GM23338 (cell line): ENCODE measurements at regions not wholly inside any gene's neighbourhood (a gene's known extent, or its start where the extent isn't known, plus 50 kb on each side); places are given as distances from the start of the nearest gene placed in this dataset.

Source experiments
- CREB1 ChIP-seq: fragments of 250-450 bp; sonication (Bioruptor Pico); IDR thresholded peaks from 2 replicates; pipeline ENCODE4 v1.5.0; 2020; ENCODE audit warnings: low read depth, mild to moderate bottlenecking, moderate library complexity
- CTCF ChIP-seq, 2 experiments: fragments of 200-600 bp in 1 of 2; sonication (generic) in 1 of 2; conservative IDR thresholded peaks; 2 replicates each; pipeline versions ENCODE4 v1.5.1 to v1.6.1; 2016 to 2017; ENCODE audit warnings: antibody characterized with exemption in 2 of 2, low read depth in 2 of 2, mild to moderate bottlenecking in 2 of 2, moderate library complexity in 1 of 2
- EZH2 ChIP-seq: fragments of 200-600 bp; sonication (generic); IDR thresholded peaks from one replicate; pipeline ENCODE4 v1.8.0; 2017; ENCODE audit warnings: antibody characterized with exemption, mild to moderate bottlenecking, low read depth; ENCODE audit not compliant: unreplicated experiment
- EZH2phosphoT487 ChIP-seq: fragments of 200-600 bp; sonication (generic); IDR thresholded peaks from one replicate; pipeline ENCODE4 v1.8.1; 2018; ENCODE audit warnings: antibody characterized with exemption; ENCODE audit not compliant: unreplicated experiment
- JUNB ChIP-seq: IDR thresholded peaks from one replicate; pipeline ENCODE4 v1.6.1; 2016; ENCODE audit warnings: antibody characterized with exemption; ENCODE audit not compliant: unreplicated experiment
- POLR2AphosphoS5 ChIP-seq: IDR thresholded peaks from 2 replicates; pipeline ENCODE4 v1.6.1; 2016; ENCODE audit warnings: antibody characterized with exemption, low read depth
- REST ChIP-seq: IDR thresholded peaks from one replicate; pipeline ENCODE4 v1.6.1; 2018; ENCODE audit warnings: antibody characterized with exemption; ENCODE audit not compliant: unreplicated experiment
- STAT1 ChIP-seq: IDR thresholded peaks from one replicate; pipeline ENCODE4 v1.6.1; 2016; ENCODE audit warnings: antibody characterized with exemption; ENCODE audit not compliant: unreplicated experiment

GRCh38 chr1:78234496-78234895 is 188.7 kb downstream of the GIPC2 start:
- TF ChIP-seq CTCF (conservative IDR thresholded peaks at IDR 0.05; ENCODE audit: low read depth in 2 of 2) = no peak
- no peak for TF ChIP-seq POLR2AphosphoS5
- no peak for TF ChIP-seq EZH2
- no peak for TF ChIP-seq REST
- no peak for TF ChIP-seq EZH2phosphoT487
- TF ChIP-seq CREB1 (CRISPR knock-in tag) = no peak
- TF ChIP-seq STAT1 = no peak
- TF ChIP-seq JUNB = no peak
